H1 (cell line): ENCODE measurements at regions not wholly inside any gene's neighbourhood (a gene's known extent, or its start where the extent isn't known, plus 50 kb on each side); places are given as distances from the start of the nearest gene placed in this dataset.

ENCODE experiments used
- NRF1 ChIP-seq: IDR thresholded peaks from 2 replicates; pipeline ENCODE4 v1.6.1; 2011; ENCODE audit warnings: mild to moderate bottlenecking, low read depth, low read length, improper control_type of control experiment
- TF ChIP-seq, protein P1 (sequence below): fragments of 300-600 bp; sonication (generic); IDR thresholded peaks from 2 replicates; pipeline ENCODE4 v1.7.1; 2012; ENCODE audit warnings: low read length, moderate library complexity, mild to moderate bottlenecking, inconsistent platforms; ENCODE audit not compliant: insufficient replicate concordance

DNA sequence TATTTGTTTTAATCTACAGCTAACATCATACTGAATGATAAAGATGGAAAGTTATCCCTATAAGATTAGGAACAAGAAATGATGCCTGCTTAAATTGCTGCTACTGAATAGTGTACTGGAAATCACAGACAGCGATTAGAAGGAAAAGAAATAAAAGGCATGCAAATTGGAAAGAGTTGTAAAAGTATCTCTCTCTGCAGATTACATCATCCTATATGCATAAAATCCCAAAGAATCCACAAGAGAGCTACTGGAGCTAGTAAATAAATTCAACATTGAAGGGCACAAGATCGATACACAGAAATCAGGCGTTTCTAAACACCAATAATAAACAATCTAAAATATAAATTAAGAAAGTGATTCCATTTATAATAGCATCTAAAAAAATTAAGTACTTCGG lies 75.3 kb upstream of the SIMC1 start (continued):
- TF ChIP-seq, protein P1, sequence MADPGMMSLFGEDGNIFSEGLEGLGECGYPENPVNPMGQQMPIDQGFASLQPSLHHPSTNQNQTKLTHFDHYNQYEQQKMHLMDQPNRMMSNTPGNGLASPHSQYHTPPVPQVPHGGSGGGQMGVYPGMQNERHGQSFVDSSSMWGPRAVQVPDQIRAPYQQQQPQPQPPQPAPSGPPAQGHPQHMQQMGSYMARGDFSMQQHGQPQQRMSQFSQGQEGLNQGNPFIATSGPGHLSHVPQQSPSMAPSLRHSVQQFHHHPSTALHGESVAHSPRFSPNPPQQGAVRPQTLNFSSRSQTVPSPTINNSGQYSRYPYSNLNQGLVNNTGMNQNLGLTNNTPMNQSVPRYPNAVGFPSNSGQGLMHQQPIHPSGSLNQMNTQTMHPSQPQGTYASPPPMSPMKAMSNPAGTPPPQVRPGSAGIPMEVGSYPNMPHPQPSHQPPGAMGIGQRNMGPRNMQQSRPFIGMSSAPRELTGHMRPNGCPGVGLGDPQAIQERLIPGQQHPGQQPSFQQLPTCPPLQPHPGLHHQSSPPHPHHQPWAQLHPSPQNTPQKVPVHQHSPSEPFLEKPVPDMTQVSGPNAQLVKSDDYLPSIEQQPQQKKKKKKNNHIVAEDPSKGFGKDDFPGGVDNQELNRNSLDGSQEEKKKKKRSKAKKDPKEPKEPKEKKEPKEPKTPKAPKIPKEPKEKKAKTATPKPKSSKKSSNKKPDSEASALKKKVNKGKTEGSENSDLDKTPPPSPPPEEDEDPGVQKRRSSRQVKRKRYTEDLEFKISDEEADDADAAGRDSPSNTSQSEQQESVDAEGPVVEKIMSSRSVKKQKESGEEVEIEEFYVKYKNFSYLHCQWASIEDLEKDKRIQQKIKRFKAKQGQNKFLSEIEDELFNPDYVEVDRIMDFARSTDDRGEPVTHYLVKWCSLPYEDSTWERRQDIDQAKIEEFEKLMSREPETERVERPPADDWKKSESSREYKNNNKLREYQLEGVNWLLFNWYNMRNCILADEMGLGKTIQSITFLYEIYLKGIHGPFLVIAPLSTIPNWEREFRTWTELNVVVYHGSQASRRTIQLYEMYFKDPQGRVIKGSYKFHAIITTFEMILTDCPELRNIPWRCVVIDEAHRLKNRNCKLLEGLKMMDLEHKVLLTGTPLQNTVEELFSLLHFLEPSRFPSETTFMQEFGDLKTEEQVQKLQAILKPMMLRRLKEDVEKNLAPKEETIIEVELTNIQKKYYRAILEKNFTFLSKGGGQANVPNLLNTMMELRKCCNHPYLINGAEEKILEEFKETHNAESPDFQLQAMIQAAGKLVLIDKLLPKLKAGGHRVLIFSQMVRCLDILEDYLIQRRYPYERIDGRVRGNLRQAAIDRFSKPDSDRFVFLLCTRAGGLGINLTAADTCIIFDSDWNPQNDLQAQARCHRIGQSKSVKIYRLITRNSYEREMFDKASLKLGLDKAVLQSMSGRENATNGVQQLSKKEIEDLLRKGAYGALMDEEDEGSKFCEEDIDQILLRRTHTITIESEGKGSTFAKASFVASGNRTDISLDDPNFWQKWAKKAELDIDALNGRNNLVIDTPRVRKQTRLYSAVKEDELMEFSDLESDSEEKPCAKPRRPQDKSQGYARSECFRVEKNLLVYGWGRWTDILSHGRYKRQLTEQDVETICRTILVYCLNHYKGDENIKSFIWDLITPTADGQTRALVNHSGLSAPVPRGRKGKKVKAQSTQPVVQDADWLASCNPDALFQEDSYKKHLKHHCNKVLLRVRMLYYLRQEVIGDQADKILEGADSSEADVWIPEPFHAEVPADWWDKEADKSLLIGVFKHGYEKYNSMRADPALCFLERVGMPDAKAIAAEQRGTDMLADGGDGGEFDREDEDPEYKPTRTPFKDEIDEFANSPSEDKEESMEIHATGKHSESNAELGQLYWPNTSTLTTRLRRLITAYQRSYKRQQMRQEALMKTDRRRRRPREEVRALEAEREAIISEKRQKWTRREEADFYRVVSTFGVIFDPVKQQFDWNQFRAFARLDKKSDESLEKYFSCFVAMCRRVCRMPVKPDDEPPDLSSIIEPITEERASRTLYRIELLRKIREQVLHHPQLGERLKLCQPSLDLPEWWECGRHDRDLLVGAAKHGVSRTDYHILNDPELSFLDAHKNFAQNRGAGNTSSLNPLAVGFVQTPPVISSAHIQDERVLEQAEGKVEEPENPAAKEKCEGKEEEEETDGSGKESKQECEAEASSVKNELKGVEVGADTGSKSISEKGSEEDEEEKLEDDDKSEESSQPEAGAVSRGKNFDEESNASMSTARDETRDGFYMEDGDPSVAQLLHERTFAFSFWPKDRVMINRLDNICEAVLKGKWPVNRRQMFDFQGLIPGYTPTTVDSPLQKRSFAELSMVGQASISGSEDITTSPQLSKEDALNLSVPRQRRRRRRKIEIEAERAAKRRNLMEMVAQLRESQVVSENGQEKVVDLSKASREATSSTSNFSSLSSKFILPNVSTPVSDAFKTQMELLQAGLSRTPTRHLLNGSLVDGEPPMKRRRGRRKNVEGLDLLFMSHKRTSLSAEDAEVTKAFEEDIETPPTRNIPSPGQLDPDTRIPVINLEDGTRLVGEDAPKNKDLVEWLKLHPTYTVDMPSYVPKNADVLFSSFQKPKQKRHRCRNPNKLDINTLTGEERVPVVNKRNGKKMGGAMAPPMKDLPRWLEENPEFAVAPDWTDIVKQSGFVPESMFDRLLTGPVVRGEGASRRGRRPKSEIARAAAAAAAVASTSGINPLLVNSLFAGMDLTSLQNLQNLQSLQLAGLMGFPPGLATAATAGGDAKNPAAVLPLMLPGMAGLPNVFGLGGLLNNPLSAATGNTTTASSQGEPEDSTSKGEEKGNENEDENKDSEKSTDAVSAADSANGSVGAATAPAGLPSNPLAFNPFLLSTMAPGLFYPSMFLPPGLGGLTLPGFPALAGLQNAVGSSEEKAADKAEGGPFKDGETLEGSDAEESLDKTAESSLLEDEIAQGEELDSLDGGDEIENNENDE, result no peak
- no peak for TF ChIP-seq NRF1
